DND-41 (cell line): ENCODE measurements at regions not wholly inside any gene's neighbourhood (a gene's known extent, or its start where the extent isn't known, plus 50 kb on each side); places are given as distances from the start of the nearest gene placed in this dataset.

Experiments used
- ATAC-seq: fragments of 200-7000 bp; cut with Tn5 transposase; 3 replicates; pipeline ENCODE4 v1.9.1; 2021; ENCODE audit warnings: low read depth; ENCODE audit not compliant: insufficient read depth
- DNase-seq: peaks from one replicate; pipeline ENCODE4 v3.0.0-alpha.2; 2020
- H2AFZ ChIP-seq: 2 replicates; pipeline ENCODE4 v1.6.0; 2012; ENCODE audit warnings: low read depth, low read length
- H3K27ac ChIP-seq: 2 replicates; pipeline ENCODE4 v1.5.1; 2012; ENCODE audit warnings: low read length, inconsistent platforms
- H3K27me3 ChIP-seq: fragments of 200-600 bp; sonication (generic); 2 replicates; pipeline ENCODE4 v1.6.0; 2012; ENCODE audit warnings: low read length, mild to moderate bottlenecking, inconsistent platforms; ENCODE audit not compliant: insufficient read depth, poor library complexity
- H3K36me3 ChIP-seq: 2 replicates; pipeline ENCODE4 v1.5.1; 2012; ENCODE audit warnings: low read length, inconsistent platforms; ENCODE audit not compliant: insufficient read depth
- H3K4me1 ChIP-seq: 2 replicates; pipeline ENCODE4 v1.5.1; 2012; ENCODE audit warnings: mild to moderate bottlenecking, low read length; ENCODE audit not compliant: insufficient read depth
- H3K4me2 ChIP-seq: 2 replicates; pipeline ENCODE4 v1.6.0; 2012; ENCODE audit warnings: mild to moderate bottlenecking, moderate library complexity, low read length, inconsistent platforms; ENCODE audit not compliant: insufficient read depth
- H3K4me3 ChIP-seq, 2 experiments: fragments of 200-600 bp in 1 of 2; shearing (Covaris generic) in 1 of 2; 2 replicates each; pipeline ENCODE4 v1.5.1; 2012 to 2016; ENCODE audit warnings: inconsistent platforms in 2 of 2, low read length in 2 of 2, mild to moderate bottlenecking in 2 of 2, low read depth in 1 of 2, moderate library complexity in 1 of 2
- H3K79me2 ChIP-seq: 2 replicates; pipeline ENCODE4 v1.6.0; 2012; ENCODE audit warnings: low read length, inconsistent platforms; ENCODE audit not compliant: insufficient read depth
- H3K9ac ChIP-seq: 2 replicates; pipeline ENCODE4 v1.6.0; 2012; ENCODE audit warnings: low read depth, mild to moderate bottlenecking, inconsistent platforms, low read length, moderate library complexity
- H3K9me3 ChIP-seq: 2 replicates; pipeline ENCODE4 v1.5.1; 2012; ENCODE audit warnings: low read length, moderate library complexity, mild to moderate bottlenecking, inconsistent platforms; ENCODE audit not compliant: insufficient read depth, severe bottlenecking
- H4K20me1 ChIP-seq: 2 replicates; pipeline ENCODE4 v1.6.0; 2012; ENCODE audit warnings: low read length; ENCODE audit not compliant: insufficient read depth
- CTCF ChIP-seq: IDR thresholded peaks from 2 replicates; pipeline ENCODE4 v1.5.1; 2012; ENCODE audit warnings: borderline replicate concordance, low read length, moderate library complexity, mild to moderate bottlenecking; ENCODE audit not compliant: poor library complexity, severe bottlenecking; ENCODE audit errors: extremely low read depth
- EZH2 ChIP-seq: IDR thresholded peaks from 3 replicates; pipeline ENCODE4 v1.6.1; 2012; ENCODE audit warnings: borderline replicate concordance, low read depth, mild to moderate bottlenecking, moderate library complexity, low read length, inconsistent platforms; ENCODE audit not compliant: severe bottlenecking

GRCh38 chr4:74549936-74550335 lies 105.0 kb downstream of the AREG start:
- ATAC-seq (no peak), DNase-seq (no peak)
- Histone ChIP-seq H3K9me3 (no peaks in the 10 kb centered on the region), H4K20me1 (no peaks in the 10 kb centered on the region), H3K4me1 (no peaks in the 10 kb centered on the region), H2AFZ (no peak overlapping the region), H3K4me2 (no peak overlapping the region), H3K4me3 (no peak overlapping the region), H3K9ac (no peak overlapping the region), H3K27me3 (no peaks in the 10 kb centered on the region), H3K79me2 (no peaks in the 10 kb centered on the region), H3K27ac (no peak overlapping the region), H3K36me3 (no peaks in the 10 kb centered on the region)
- TF ChIP-seq EZH2 (no peak), CTCF (no peak)

DNA sequence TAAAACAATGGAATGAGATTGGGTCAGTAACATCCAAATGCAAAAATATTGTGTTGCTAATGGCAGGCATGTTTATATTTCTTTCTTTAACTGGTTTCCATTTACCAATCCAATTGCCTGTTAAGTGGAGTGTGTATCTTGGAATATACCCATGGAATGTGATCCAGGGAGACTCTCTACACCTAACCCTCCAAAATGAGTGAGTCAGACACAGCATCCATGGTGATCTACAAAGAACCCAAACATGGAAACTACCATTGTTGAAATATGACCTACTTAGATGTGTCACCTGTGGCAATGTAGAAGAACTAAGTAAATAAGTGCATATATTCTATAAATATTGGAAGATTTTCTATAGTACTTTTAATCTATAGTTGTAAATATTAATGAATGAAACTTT lies 110.3 kb downstream of the AREG start:
- Histone ChIP-seq H3K27ac (no peak overlapping the region), H3K9ac (no peak overlapping the region), H3K79me2 (no peaks in the 10 kb centered on the region), H3K36me3 (no peaks in the 10 kb centered on the region), H3K27me3 (no peaks in the 10 kb centered on the region), H3K4me1 (no peaks in the 10 kb centered on the region), H4K20me1 (no peaks in the 10 kb centered on the region), H3K9me3 (no peaks in the 10 kb centered on the region), H3K4me2 (no peak overlapping the region), H3K4me3 (no peak overlapping the region), H2AFZ (no peak overlapping the region)
- no peak for TF ChIP-seq CTCF
- no peak for TF ChIP-seq EZH2
- ATAC-seq (no peak), DNase-seq (no peak)

GRCh38 chr4:74555843-74556242 lies 110.9 kb downstream of the AREG start:
- Histone ChIP-seq H3K9me3 (no peaks in the 10 kb centered on the region), H3K79me2 (no peaks in the 10 kb centered on the region), H3K4me2 (no peak overlapping the region), H3K9ac (no peak overlapping the region), H2AFZ (no peak overlapping the region), H3K27me3 (no peaks in the 10 kb centered on the region), H3K4me3 (no peak overlapping the region), H4K20me1 (no peaks in the 10 kb centered on the region), H3K27ac (no peak overlapping the region), H3K36me3 (no peaks in the 10 kb centered on the region), H3K4me1 (no peaks in the 10 kb centered on the region)
- DNase-seq (no peak), ATAC-seq (no peak)
- no peak for TF ChIP-seq EZH2
- TF ChIP-seq CTCF, result no peak

DNA sequence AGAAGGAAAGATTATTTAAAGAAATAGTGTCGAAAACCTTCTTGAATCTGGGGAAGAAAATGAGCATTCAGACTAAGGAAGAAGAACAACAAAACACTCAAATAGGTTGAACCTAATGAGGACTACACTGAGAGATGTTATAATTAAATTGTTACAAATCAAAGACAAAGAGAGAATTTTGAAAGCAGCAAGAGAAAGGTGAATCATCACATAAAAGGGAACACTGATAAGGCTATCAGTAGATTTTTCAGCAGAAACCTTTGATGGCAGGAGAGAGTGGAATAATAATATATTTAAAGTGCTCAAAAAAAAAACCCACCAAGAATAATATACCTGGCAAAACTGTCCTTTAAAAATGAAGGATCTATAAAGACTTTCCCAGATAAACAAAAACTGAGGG lies 114.9 kb downstream of the AREG start:
- Histone ChIP-seq H3K79me2 (no peaks in the 10 kb centered on the region), H3K4me1 (no peaks in the 10 kb centered on the region), H3K36me3 (no peaks in the 10 kb centered on the region), H3K27me3 (no peaks in the 10 kb centered on the region), H3K4me2 (no peak overlapping the region), H3K9me3 (no peaks in the 10 kb centered on the region), H3K9ac (no peak overlapping the region), H3K27ac (no peak overlapping the region), H2AFZ (no peak overlapping the region), H4K20me1 (no peaks in the 10 kb centered on the region), H3K4me3 (no peak overlapping the region)
- ATAC-seq (no peak), DNase-seq (no peak)
- TF ChIP-seq EZH2 (no peak), CTCF (no peak)
